ENCODE measurements at regions not wholly inside any gene's neighbourhood (a gene's known extent, or its start where the extent isn't known, plus 50 kb on each side); places are given as distances from the start of the nearest gene placed in this dataset.
"Not testable (repeated sequence)": the region's sequence is repeated elsewhere in the genome, so short reads cannot be mapped to it uniquely, and the experiment has no call there.

GRCh38 chr3:153567556-153567955 lies 405.5 kb downstream of the RAP2B start:
- H3K36me3 ChIP-seq = no peaks in the 10 kb centered on the region
- H3K9me3 ChIP-seq = peaks cover 5 to 25% of the 10 kb centered on the region in 2 donors
- DNase-seq (ENCODE audit: low spot score in 2 of 2) = no peak
- H3K27me3 ChIP-seq = no peaks in the 10 kb centered on the region
- H3K27ac ChIP-seq = no peak overlapping the region
- no peak for TF ChIP-seq CTCF (IDR thresholded peaks at IDR 0.05)
- H3K4me1 ChIP-seq = no peaks in the 10 kb centered on the region
- intact Hi-C loops (cut with DNase I) = no loop called here
- H3K4me3 ChIP-seq = no peak overlapping the region

- DNase-seq (ENCODE audit: low spot score in 2 of 2); H3K27ac ChIP-seq; H3K36me3 ChIP-seq; H3K9me3 ChIP-seq; H3K4me1 ChIP-seq; H3K27me3 ChIP-seq; H3K4me3 ChIP-seq; intact Hi-C loops (cut with DNase I): not testable (repeated sequence)
Observed at GRCh38 chr3:153570481-153570880, 408.5 kb downstream of the RAP2B start.

GRCh38 chr3:153572165-153572564 lies 410.1 kb downstream of the RAP2B start:
- no peaks in the 10 kb centered on the region for H3K27me3 ChIP-seq
- H3K9me3 ChIP-seq = no peaks in the 10 kb centered on the region
- DNase-seq (ENCODE audit: low spot score in 2 of 2) = no peak
- no peak overlapping the region for H3K27ac ChIP-seq
- intact Hi-C loops (cut with DNase I) = loop anchor here (2.0 kb wide), 1 partner anchor 29 kb away; no protein-coding TSS in a partner anchor
- H3K4me3 ChIP-seq = no peak overlapping the region
- no peak for TF ChIP-seq CTCF (IDR thresholded peaks at IDR 0.05)
- H3K4me1 ChIP-seq = no peaks in the 10 kb centered on the region
- no peaks in the 10 kb centered on the region for H3K36me3 ChIP-seq

- no peak for DNase-seq (ENCODE audit: low spot score in 2 of 2)
- intact Hi-C loops (cut with DNase I) = loop anchor here (2.0 kb wide), 1 partner anchor 28 kb away; no protein-coding TSS in a partner anchor
- TF ChIP-seq CTCF (IDR thresholded peaks at IDR 0.05) = no peak
- no peaks in the 10 kb centered on the region for H3K4me1 ChIP-seq
- no peaks in the 10 kb centered on the region for H3K9me3 ChIP-seq
- no peak overlapping the region for H3K4me3 ChIP-seq
- no peaks in the 10 kb centered on the region for H3K27me3 ChIP-seq
- H3K27ac ChIP-seq = no peak overlapping the region
- no peaks in the 10 kb centered on the region for H3K36me3 ChIP-seq
Observed at GRCh38 chr3:153572654-153573053, 410.6 kb downstream of the RAP2B start.

GRCh38 chr3:153573481-153573880 lies 411.5 kb downstream of the RAP2B start:
- H3K9me3 ChIP-seq = no peaks in the 10 kb centered on the region
- no peak overlapping the region for H3K27ac ChIP-seq
- DNase-seq (ENCODE audit: low spot score in 2 of 2) = no peak
- intact Hi-C loops (cut with DNase I) = loop anchor here (2.0 kb wide), 1 partner anchor 27 kb away; no protein-coding TSS in a partner anchor
- H3K27me3 ChIP-seq = no peaks in the 10 kb centered on the region
- H3K36me3 ChIP-seq = no peaks in the 10 kb centered on the region
- H3K4me1 ChIP-seq = no peaks in the 10 kb centered on the region
- no peak for TF ChIP-seq CTCF (IDR thresholded peaks at IDR 0.05)
- no peak overlapping the region for H3K4me3 ChIP-seq

GRCh38 chr3:153574445-153574844 lies 412.4 kb downstream of the RAP2B start:
- intact Hi-C loops (cut with DNase I) = no loop called here
- no peak for DNase-seq (ENCODE audit: low spot score in 2 of 2)
- no peaks in the 10 kb centered on the region for H3K4me1 ChIP-seq
- H3K27me3 ChIP-seq = no peaks in the 10 kb centered on the region
- no peak for TF ChIP-seq CTCF (IDR thresholded peaks at IDR 0.05)
- no peaks in the 10 kb centered on the region for H3K9me3 ChIP-seq
- no peaks in the 10 kb centered on the region for H3K36me3 ChIP-seq
- H3K27ac ChIP-seq = no peak overlapping the region
- no peak overlapping the region for H3K4me3 ChIP-seq
